ENCODE measurements at regions not wholly inside any gene's neighbourhood (a gene's known extent, or its start where the extent isn't known, plus 50 kb on each side); places are given as distances from the start of the nearest gene placed in this dataset.

DNA sequence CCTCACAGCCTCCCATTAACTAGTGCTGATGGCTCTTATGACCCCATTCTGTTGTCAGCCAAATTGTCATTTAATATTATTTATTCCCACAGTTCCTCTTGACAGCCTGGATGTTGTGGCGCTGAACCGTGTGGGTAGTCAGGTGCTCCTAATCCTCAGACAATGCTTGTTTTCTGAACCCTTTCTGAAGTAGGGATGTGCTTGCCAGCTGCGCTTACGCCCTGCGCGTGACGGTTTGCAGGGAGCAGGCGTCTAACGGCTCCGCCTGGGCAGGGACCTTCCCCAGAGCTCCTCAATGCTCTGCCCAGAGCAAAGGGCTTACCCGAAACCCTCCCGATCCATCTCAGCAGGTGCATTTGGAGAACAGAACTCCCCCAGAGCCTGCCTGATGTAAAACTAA is 358.2 kb upstream of the MYT1L start:
- H3K4me2 ChIP-seq (ENCODE audit: low read length): no peak overlapping the region
- no peaks in the 10 kb centered on the region for H4K20me1 ChIP-seq (ENCODE audit: control insufficient read depth, insufficient read depth, low read depth, low read length)
- H3K79me2 ChIP-seq (ENCODE audit: control insufficient read depth, low read length): no peaks in the 10 kb centered on the region
- H3K9me2 ChIP-seq (replicated peaks; ENCODE audit: control insufficient read depth, low read length): no peaks in the 10 kb centered on the region
- H3K4me3 ChIP-seq (ENCODE audit: low read length): no peak overlapping the region
- no peaks in the 10 kb centered on the region for H3K9me3 ChIP-seq (ENCODE audit: control insufficient read depth, insufficient read depth, low read length)
- peaks cover 8% of the 10 kb centered on the region for H3K4me1 ChIP-seq (ENCODE audit: control insufficient read depth, low read length)
- TF ChIP-seq EZH2phosphoT487 (IDR thresholded peaks at IDR 0.05; ENCODE audit: borderline replicate concordance, low read length): no peak
- TF ChIP-seq, protein P1, sequence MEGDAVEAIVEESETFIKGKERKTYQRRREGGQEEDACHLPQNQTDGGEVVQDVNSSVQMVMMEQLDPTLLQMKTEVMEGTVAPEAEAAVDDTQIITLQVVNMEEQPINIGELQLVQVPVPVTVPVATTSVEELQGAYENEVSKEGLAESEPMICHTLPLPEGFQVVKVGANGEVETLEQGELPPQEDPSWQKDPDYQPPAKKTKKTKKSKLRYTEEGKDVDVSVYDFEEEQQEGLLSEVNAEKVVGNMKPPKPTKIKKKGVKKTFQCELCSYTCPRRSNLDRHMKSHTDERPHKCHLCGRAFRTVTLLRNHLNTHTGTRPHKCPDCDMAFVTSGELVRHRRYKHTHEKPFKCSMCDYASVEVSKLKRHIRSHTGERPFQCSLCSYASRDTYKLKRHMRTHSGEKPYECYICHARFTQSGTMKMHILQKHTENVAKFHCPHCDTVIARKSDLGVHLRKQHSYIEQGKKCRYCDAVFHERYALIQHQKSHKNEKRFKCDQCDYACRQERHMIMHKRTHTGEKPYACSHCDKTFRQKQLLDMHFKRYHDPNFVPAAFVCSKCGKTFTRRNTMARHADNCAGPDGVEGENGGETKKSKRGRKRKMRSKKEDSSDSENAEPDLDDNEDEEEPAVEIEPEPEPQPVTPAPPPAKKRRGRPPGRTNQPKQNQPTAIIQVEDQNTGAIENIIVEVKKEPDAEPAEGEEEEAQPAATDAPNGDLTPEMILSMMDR (IDR thresholded peaks at IDR 0.05; ENCODE audit: low read depth, low read length, poor library complexity, severe bottlenecking): no peak
- H3K27ac ChIP-seq (ENCODE audit: low read depth, low read length): no peak overlapping the region
- H3K36me3 ChIP-seq (ENCODE audit: control insufficient read depth, low read length): no peaks in the 10 kb centered on the region
- H3K27me3 ChIP-seq (ENCODE audit: control insufficient read depth, low read length): no peaks in the 10 kb centered on the region
- no peaks in the 10 kb centered on the region for H3F3A ChIP-seq (ENCODE audit: control insufficient read depth, insufficient read depth)

DNA sequence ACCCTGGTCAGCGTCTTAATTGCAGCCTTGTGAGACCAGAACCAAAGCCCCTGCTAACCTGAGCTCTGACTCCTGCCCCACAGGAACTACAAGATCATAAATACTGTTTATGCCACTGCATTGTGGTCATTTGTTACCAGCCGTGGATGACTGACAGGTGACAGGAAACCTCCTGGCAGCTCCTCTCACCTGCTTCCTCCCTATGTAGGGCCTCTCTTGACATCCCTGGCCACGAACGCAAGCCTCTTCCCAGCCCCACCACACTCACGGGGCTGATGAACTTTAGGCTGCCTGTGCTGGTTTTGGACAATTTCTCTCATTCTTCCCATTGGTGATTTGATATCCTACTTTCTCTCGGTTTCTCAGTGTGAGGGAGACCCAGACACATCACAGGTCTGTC is 357.2 kb upstream of the MYT1L start:
- no peak overlapping the region for H3K4me2 ChIP-seq (ENCODE audit: low read length)
- TF ChIP-seq, protein P1 (IDR thresholded peaks at IDR 0.05; ENCODE audit: low read depth, low read length, poor library complexity, severe bottlenecking): no peak
- no peak for TF ChIP-seq EZH2phosphoT487 (IDR thresholded peaks at IDR 0.05; ENCODE audit: borderline replicate concordance, low read length)

DNA sequence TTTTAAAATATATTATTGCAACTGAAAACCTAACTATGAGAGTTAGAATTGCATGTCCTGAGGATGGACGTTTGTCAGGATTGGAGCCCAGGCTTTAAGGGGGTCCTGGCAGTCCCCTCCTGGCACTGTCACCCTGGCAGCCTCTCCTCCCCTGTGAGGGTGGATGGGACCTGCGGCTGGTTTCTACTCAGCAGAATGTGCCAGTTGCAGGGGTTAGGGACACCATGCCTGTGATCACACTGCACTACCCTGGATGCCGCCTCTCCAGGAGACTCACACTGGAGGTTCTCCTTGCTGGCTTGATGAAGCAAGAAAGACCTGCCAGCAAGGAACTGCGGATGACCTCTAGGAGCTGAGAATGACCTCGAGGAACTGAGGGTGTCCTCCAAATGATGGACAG is 356.7 kb upstream of the MYT1L start:
- no peaks in the 10 kb centered on the region for H3K27me3 ChIP-seq (ENCODE audit: control insufficient read depth, low read length)
- H3K27ac ChIP-seq (ENCODE audit: low read depth, low read length): no peak overlapping the region
- no peak for TF ChIP-seq EZH2phosphoT487 (IDR thresholded peaks at IDR 0.05; ENCODE audit: borderline replicate concordance, low read length)
- TF ChIP-seq, protein P1 (IDR thresholded peaks at IDR 0.05; ENCODE audit: low read depth, low read length, poor library complexity, severe bottlenecking): no peak
- no peaks in the 10 kb centered on the region for H3K36me3 ChIP-seq (ENCODE audit: control insufficient read depth, low read length)
- no peak overlapping the region for H3K4me3 ChIP-seq (ENCODE audit: low read length)
- no peak overlapping the region for H3K4me2 ChIP-seq (ENCODE audit: low read length)
- H3K9me3 ChIP-seq (ENCODE audit: control insufficient read depth, insufficient read depth, low read length): no peaks in the 10 kb centered on the region
- no peaks in the 10 kb centered on the region for H4K20me1 ChIP-seq (ENCODE audit: control insufficient read depth, insufficient read depth, low read depth, low read length)
- no peaks in the 10 kb centered on the region for H3F3A ChIP-seq (ENCODE audit: control insufficient read depth, insufficient read depth)
- H3K79me2 ChIP-seq (ENCODE audit: control insufficient read depth, low read length): no peaks in the 10 kb centered on the region
- peaks cover 8% of the 10 kb centered on the region for H3K4me1 ChIP-seq (ENCODE audit: control insufficient read depth, low read length)
- H3K9me2 ChIP-seq (replicated peaks; ENCODE audit: control insufficient read depth, low read length): no peaks in the 10 kb centered on the region

More for the DNA sequence above, 357.2 kb upstream of the MYT1L start:
- H3K9me2 ChIP-seq (replicated peaks; ENCODE audit: control insufficient read depth, low read length): no peaks in the 10 kb centered on the region
- no peaks in the 10 kb centered on the region for H4K20me1 ChIP-seq (ENCODE audit: control insufficient read depth, insufficient read depth, low read depth, low read length)
- H3K36me3 ChIP-seq (ENCODE audit: control insufficient read depth, low read length): no peaks in the 10 kb centered on the region
- H3K27ac ChIP-seq (ENCODE audit: low read depth, low read length): no peak overlapping the region
- no peaks in the 10 kb centered on the region for H3K9me3 ChIP-seq (ENCODE audit: control insufficient read depth, insufficient read depth, low read length)
- no peak overlapping the region for H3K4me3 ChIP-seq (ENCODE audit: low read length)
- H3F3A ChIP-seq (ENCODE audit: control insufficient read depth, insufficient read depth): no peaks in the 10 kb centered on the region
- no peaks in the 10 kb centered on the region for H3K27me3 ChIP-seq (ENCODE audit: control insufficient read depth, low read length)
- no peaks in the 10 kb centered on the region for H3K79me2 ChIP-seq (ENCODE audit: control insufficient read depth, low read length)
- H3K4me1 ChIP-seq (ENCODE audit: control insufficient read depth, low read length): peaks cover 8% of the 10 kb centered on the region

DNA sequence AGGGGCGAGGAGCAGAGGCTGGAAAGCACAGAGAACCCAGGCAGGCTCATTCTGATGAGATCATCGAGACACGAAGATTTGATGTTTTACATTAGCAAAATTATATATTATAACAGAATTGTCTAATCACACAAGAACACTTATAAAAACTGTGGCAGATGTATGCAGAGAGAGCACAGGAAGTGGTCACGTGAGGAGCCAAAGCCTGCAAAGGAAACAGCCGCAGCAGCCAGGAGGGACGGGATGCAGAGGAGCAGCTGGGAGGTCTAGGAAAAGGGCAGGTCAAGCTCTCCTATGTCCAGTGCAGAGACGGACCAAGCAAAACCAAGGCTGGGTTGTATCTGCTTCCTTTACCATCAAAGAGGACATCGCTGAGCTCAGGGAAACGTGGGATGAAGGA is 355.1 kb upstream of the MYT1L start:
- TF ChIP-seq, protein P1 (IDR thresholded peaks at IDR 0.05; ENCODE audit: low read depth, low read length, poor library complexity, severe bottlenecking): no peak
- no peak for TF ChIP-seq EZH2phosphoT487 (IDR thresholded peaks at IDR 0.05; ENCODE audit: borderline replicate concordance, low read length)
- Histone ChIP-seq H3K9me3 (ENCODE audit: control insufficient read depth, insufficient read depth, low read length) (no peaks in the 10 kb centered on the region), H3K36me3 (ENCODE audit: control insufficient read depth, low read length) (no peaks in the 10 kb centered on the region), H3K27me3 (ENCODE audit: control insufficient read depth, low read length) (no peaks in the 10 kb centered on the region), H3F3A (ENCODE audit: control insufficient read depth, insufficient read depth) (no peaks in the 10 kb centered on the region), H4K20me1 (ENCODE audit: control insufficient read depth, insufficient read depth, low read depth, low read length) (no peaks in the 10 kb centered on the region), H3K27ac (ENCODE audit: low read depth, low read length) (no peak overlapping the region), H3K79me2 (ENCODE audit: control insufficient read depth, low read length) (no peaks in the 10 kb centered on the region), H3K4me2 (ENCODE audit: low read length) (no peak overlapping the region), H3K4me3 (ENCODE audit: low read length) (no peak overlapping the region), H3K9me2 (replicated peaks; ENCODE audit: control insufficient read depth, low read length) (no peaks in the 10 kb centered on the region), H3K4me1 (ENCODE audit: control insufficient read depth, low read length) (peaks cover 8% of the 10 kb centered on the region)

Data from DOHH2 (cell line).